Activated T-cell treated with anti-CD3 and anti-CD28 coated beads for 4 hours (primary cell): ENCODE measurements at regions not wholly inside any gene's neighbourhood (a gene's known extent, or its start where the extent isn't known, plus 50 kb on each side); places are given as distances from the start of the nearest gene placed in this dataset.
"Not testable (repeated sequence)": the region's sequence is repeated elsewhere in the genome, so short reads cannot be mapped to it uniquely, and the experiment has no call there.

Experiments used
- DNase-seq: peaks from one replicate; pipeline ENCODE4 v3.0.0-alpha.2; 2020

GRCh38 chr7:114364151-114364550, 50.5 kb upstream of the FOXP2 start:
- no peak for DNase-seq

GRCh38 chr7:114363292-114363691, 51.3 kb upstream of the FOXP2 start:
- DNase-seq: no peak

GRCh38 chr7:114358911-114359310, 55.7 kb upstream of the FOXP2 start:
- no peak for DNase-seq

GRCh38 chr7:114356133-114356532, 58.5 kb upstream of the FOXP2 start:
- DNase-seq: no peak

- no peak for DNase-seq
Measured at GRCh38 chr7:114354306-114354705, 60.3 kb upstream of the FOXP2 start.

- DNase-seq: no peak
Measured at GRCh38 chr7:114345494-114345893, 69.1 kb upstream of the FOXP2 start.

- no peak for DNase-seq
Measured at GRCh38 chr7:114343949-114344708, 70.5 kb upstream of the FOXP2 start.

- no peak for DNase-seq
Measured at GRCh38 chr7:114342431-114343179, 72.0 kb upstream of the FOXP2 start.

- DNase-seq: no peak
Measured at GRCh38 chr7:114341648-114342047, 73.0 kb upstream of the FOXP2 start.

- no peak for DNase-seq
Measured at GRCh38 chr7:114334989-114335388, 79.6 kb upstream of the FOXP2 start.

- DNase-seq: not testable (repeated sequence)
Measured at GRCh38 chr7:114329458-114329857, 85.2 kb upstream of the FOXP2 start.

- no peak for DNase-seq
Measured at GRCh38 chr7:114317450-114318098, 97.0 kb upstream of the FOXP2 start.

- no peak for DNase-seq
Measured at GRCh38 chr7:114312649-114313048, 102.0 kb upstream of the FOXP2 start.

- no peak for DNase-seq
Measured at GRCh38 chr7:114310345-114311110, 104.1 kb upstream of the FOXP2 start.

- no peak for DNase-seq
Measured at GRCh38 chr7:114309729-114310128, 104.9 kb upstream of the FOXP2 start.

- DNase-seq: no peak
Measured at GRCh38 chr7:114303301-114303700, 111.3 kb upstream of the FOXP2 start.

- DNase-seq: no peak
Measured at GRCh38 chr7:114302858-114303257, 111.8 kb upstream of the FOXP2 start.

- DNase-seq: no peak
Measured at GRCh38 chr7:114298011-114298410, 116.6 kb upstream of the FOXP2 start.

GRCh38 chr7:114297121-114297520, 117.5 kb upstream of the FOXP2 start:
- no peak for DNase-seq

- no peak for DNase-seq
Measured at GRCh38 chr7:114295522-114295921, 119.1 kb upstream of the FOXP2 start.

GRCh38 chr7:114294036-114294435, 120.6 kb upstream of the FOXP2 start:
- DNase-seq: no peak

GRCh38 chr7:114293289-114294012, 121.2 kb upstream of the FOXP2 start:
- no peak for DNase-seq
